ENCODE measurements at regions not wholly inside any gene's neighbourhood (a gene's known extent, or its start where the extent isn't known, plus 50 kb on each side); places are given as distances from the start of the nearest gene placed in this dataset.

GRCh38 chr17:72506773-72507172, 386.0 kb downstream of the SOX9 start:
- FAIRE-seq = no peak

More at GRCh38 chr17:72506773-72507172, 386.0 kb downstream of the SOX9 start:
- intact Hi-C loops (cut with micrococcal nuclease) (no loop called here), dilution Hi-C loops (cut with MboI; ENCODE audit: extremely low pct_ligation_motif_present, low sequenced_read_pairs) (no loop called here)
- H3K36me3 ChIP-seq (ENCODE audit: control insufficient read depth in 2 of 2, extremely low read depth in 1 of 2, insufficient read depth in 2 of 2, low read length in 2 of 2) = no peaks in the 10 kb centered on the region
- POLR2A ChIA-PET = no interaction called here
- H2AFZ ChIP-seq (ENCODE audit: low read depth, low read length) = no peak overlapping the region
- H3K4me1 ChIP-seq (ENCODE audit: control insufficient read depth, extremely low read depth, insufficient read depth, low read length) = no peaks in the 10 kb centered on the region
- no peak overlapping the region for H3K27ac ChIP-seq (ENCODE audit: insufficient read depth, low read depth, low read length)
- H3K4me2 ChIP-seq (ENCODE audit: insufficient read depth, low read length) = no peak overlapping the region
- CTCF ChIA-PET = no interaction called here
- H3K27me3 ChIP-seq (ENCODE audit: control insufficient read depth in 2 of 2, insufficient read depth in 2 of 2, low read length in 2 of 2) = no peaks in the 10 kb centered on the region
- no peak overlapping the region for H3K9ac ChIP-seq (replicated peaks; ENCODE audit: extremely low read depth, insufficient read depth, low read length)
- no peaks in the 10 kb centered on the region for H3K79me2 ChIP-seq (ENCODE audit: control insufficient read depth, insufficient read depth, low read length)
- peaks cover 2% of the 10 kb centered on the region for H3K9me3 ChIP-seq (replicated peaks; ENCODE audit: control insufficient read depth, insufficient read depth, low read length)
- H3K4me3 ChIP-seq (replicated peaks in 1 of 3; ENCODE audit: insufficient read depth in 1 of 3, low read depth in 1 of 3, low read length in 3 of 3) = no peak overlapping the region
- no TSS peak for BruUV-seq (replicated peaks)
- H4K20me1 ChIP-seq (replicated peaks; ENCODE audit: control insufficient read depth, extremely low read depth, insufficient read depth, low read length) = no peaks in the 10 kb centered on the region
- no peak for DNase-seq (ENCODE audit: low read depth, low spot score)
- no peak for TF ChIP-seq CTCF (IDR thresholded peaks at IDR 0.05; ENCODE audit: extremely low read depth in 1 of 2, insufficient read depth in 1 of 2, low read depth in 1 of 2, low read length in 2 of 2)
- TF ChIP-seq POLR2AphosphoS5 (IDR thresholded peaks at IDR 0.05; ENCODE audit: insufficient read depth, low read depth, low read length) = no peak
- no peak for TF ChIP-seq POLR2A (IDR thresholded peaks at IDR 0.05; ENCODE audit: low read depth, low read length)
- TF ChIP-seq MYC (IDR thresholded peaks at IDR 0.05; ENCODE audit: low read depth, low read length) = no peak
- TF ChIP-seq FOS (IDR thresholded peaks at IDR 0.05; ENCODE audit: borderline replicate concordance, insufficient read depth, low read length) = no peak
- TF ChIP-seq EZH2 (IDR thresholded peaks at IDR 0.05; ENCODE audit: borderline replicate concordance, low read depth, low read length, severe bottlenecking) = no peak
- no peak for TF ChIP-seq MAX (IDR thresholded peaks at IDR 0.05; ENCODE audit: insufficient read depth, insufficient read length)
- no peak for TF ChIP-seq JUN (IDR thresholded peaks at IDR 0.05; ENCODE audit: borderline replicate concordance, insufficient read depth, insufficient read length, low read depth)
- no peaks in the 10 kb centered on the region for H3K9me1 ChIP-seq (replicated peaks; ENCODE audit: control insufficient read depth, extremely low read depth, insufficient read depth, low read length)
